K562 (cell line): ENCODE measurements at regions not wholly inside any gene's neighbourhood (a gene's known extent, or its start where the extent isn't known, plus 50 kb on each side); places are given as distances from the start of the nearest gene placed in this dataset.

Experiments
- CHD4 ChIP-seq: fragments of 200-600 bp; sonication (generic); IDR thresholded peaks from 3 replicates; pipeline ENCODE4 v1.6.1; 2012; ENCODE audit warnings: low read depth, mild to moderate bottlenecking, mixed read lengths, low read length, inconsistent platforms; ENCODE audit not compliant: insufficient read depth, insufficient replicate concordance, poor library complexity, severe bottlenecking
- JUN ChIP-seq, 2 experiments: sonication (generic) in 1 of 2; formaldehyde crosslinking in 1 of 2; IDR thresholded peaks; 2 replicates each; pipeline versions ENCODE4 v1.6.1 to v1.8.0; 2012 to 2022; ENCODE audit warnings: borderline replicate concordance in 2 of 2, mild to moderate bottlenecking in 2 of 2, improper control_type of control experiment in 1 of 2, low read depth in 1 of 2, low read length in 1 of 2, missing genetic modification reagents in 1 of 2
- KLF6 ChIP-seq: fragments of 250-450 bp; sonication (Bioruptor Pico); IDR thresholded peaks from 2 replicates; pipeline ENCODE4 v1.4.0; 2020; ENCODE audit warnings: mild to moderate bottlenecking, moderate library complexity, borderline replicate concordance
- MYC ChIP-seq, 2 experiments: fragments of 250-450 bp in 1 of 2; sonication (Bioruptor Pico) in 1 of 2; IDR thresholded peaks; 2 replicates each; pipeline versions ENCODE4 v1.5.1 to v1.6.1; 2012 to 2021; ENCODE audit warnings: low read depth in 2 of 2, borderline replicate concordance in 1 of 2, improper control_type of control experiment in 1 of 2, low read length in 1 of 2, mild to moderate bottlenecking in 1 of 2, moderate library complexity in 1 of 2
- POLR2G ChIP-seq: fragments of 200-400 bp; formaldehyde crosslinking; IDR thresholded peaks from 2 replicates; pipeline ENCODE4 v1.6.1; 2017; ENCODE audit warnings: low read depth, mild to moderate bottlenecking, antibody characterized with exemption, low read length, moderate library complexity
- TAL1 ChIP-seq: fragments of 450-650 bp; IDR thresholded peaks from 2 replicates; pipeline ENCODE4 v1.6.1; 2016; ENCODE audit warnings: mild to moderate bottlenecking
- TCF3 ChIP-seq: sonication (generic); formaldehyde crosslinking; IDR thresholded peaks from 2 replicates; pipeline ENCODE4 v1.4.0; 2020; ENCODE audit warnings: mild to moderate bottlenecking, missing genetic modification reagents
- TFAM ChIP-seq: fragments of 250-450 bp; sonication (Bioruptor Pico); conservative IDR thresholded peaks from 2 replicates; pipeline ENCODE4 v1.5.0; 2021; ENCODE audit warnings: mild to moderate bottlenecking, moderate library complexity
- ZNF23 ChIP-seq: fragments of 250-450 bp; sonication (Bioruptor Pico); IDR thresholded peaks from 2 replicates; pipeline ENCODE4 v1.4.0; 2020; ENCODE audit warnings: mild to moderate bottlenecking
- ZSCAN29 ChIP-seq: fragments of 450-650 bp; IDR thresholded peaks from 2 replicates; pipeline ENCODE4 v1.6.1; 2017

DNA sequence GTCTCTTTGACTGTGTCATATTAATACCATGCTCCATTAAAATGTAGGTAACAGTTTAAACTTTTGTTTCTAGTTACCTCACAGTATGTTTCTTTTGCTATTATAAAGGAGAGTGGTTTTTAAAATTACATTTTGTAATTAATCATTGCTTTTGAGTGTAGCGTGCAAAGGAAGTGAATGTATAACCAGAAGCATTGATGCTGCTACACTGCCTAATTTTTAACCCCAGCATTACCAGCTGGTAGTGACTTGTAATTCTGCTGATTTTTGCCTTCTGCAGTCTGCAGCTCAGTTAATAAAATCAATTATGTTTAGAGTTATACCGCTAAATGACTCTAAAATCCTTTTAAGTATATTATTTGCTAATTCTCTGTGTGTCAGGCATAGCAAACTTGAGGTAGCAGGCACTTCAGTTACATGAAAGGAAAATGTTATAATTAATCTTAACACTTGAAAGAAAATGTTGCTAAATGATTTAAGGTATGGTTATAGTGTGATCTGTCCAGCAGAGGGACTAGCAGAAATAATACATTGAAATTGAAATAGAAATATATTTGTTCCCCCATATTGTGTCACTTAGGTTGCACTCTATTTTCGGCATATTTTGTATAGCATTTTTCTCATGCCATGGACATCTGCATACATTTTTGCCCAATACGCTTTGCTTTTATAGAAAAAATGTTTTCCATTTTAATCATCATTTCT lies 388.5 kb downstream of the CNTNAP4 start (continued):
- TF ChIP-seq KLF6 (CRISPR knock-in tag), result no peak
- no peak for TF ChIP-seq ZNF23 (CRISPR knock-in tag)
- no peak for TF ChIP-seq POLR2G
- no peak for TF ChIP-seq ZSCAN29
- no peak for TF ChIP-seq MYC (IDR thresholded peaks at IDR 0.05; ENCODE audit: low read depth, low read length)
- no peak for TF ChIP-seq MYC (CRISPR knock-in tag; IDR thresholded peaks at IDR 0.05; ENCODE audit: borderline replicate concordance, low read depth)
- TF ChIP-seq JUN (IDR thresholded peaks at IDR 0.05; ENCODE audit: borderline replicate concordance, low read depth, low read length), result no peak
- TF ChIP-seq JUN (CRISPR knock-in tag; IDR thresholded peaks at IDR 0.05; ENCODE audit: borderline replicate concordance), result no peak
- TF ChIP-seq CHD4, result no peak
- no peak for TF ChIP-seq TAL1
- TF ChIP-seq TFAM (CRISPR knock-in tag), result no peak
- no peak for TF ChIP-seq TCF3 (CRISPR knock-in tag)
